Upper lobe of left lung (tissue), 4 donors: ENCODE measurements at regions not wholly inside any gene's neighbourhood (a gene's known extent, or its start where the extent isn't known, plus 50 kb on each side); places are given as distances from the start of the nearest gene placed in this dataset.

ENCODE experiments used
- POLR2A ChIP-seq, 4 donors: fragments of 450-650 bp; IDR thresholded peaks; one replicate each; pipeline ENCODE4 v1.5.1; 2016 to 2017; ENCODE audit warnings: antibody characterized with exemption in 4 of 4, mild to moderate bottlenecking in 2 of 4
- TF ChIP-seq, protein P1 (sequence below), 6 experiments: fragments of 450-650 bp in 4 of 6; fragments of 200-600 bp in 2 of 6; sonication (generic) in 2 of 6; IDR thresholded peaks; one replicate each; pipeline ENCODE4 v1.5.1; 2016 to 2019; ENCODE audit warnings: antibody characterized with exemption in 6 of 6

DNA sequence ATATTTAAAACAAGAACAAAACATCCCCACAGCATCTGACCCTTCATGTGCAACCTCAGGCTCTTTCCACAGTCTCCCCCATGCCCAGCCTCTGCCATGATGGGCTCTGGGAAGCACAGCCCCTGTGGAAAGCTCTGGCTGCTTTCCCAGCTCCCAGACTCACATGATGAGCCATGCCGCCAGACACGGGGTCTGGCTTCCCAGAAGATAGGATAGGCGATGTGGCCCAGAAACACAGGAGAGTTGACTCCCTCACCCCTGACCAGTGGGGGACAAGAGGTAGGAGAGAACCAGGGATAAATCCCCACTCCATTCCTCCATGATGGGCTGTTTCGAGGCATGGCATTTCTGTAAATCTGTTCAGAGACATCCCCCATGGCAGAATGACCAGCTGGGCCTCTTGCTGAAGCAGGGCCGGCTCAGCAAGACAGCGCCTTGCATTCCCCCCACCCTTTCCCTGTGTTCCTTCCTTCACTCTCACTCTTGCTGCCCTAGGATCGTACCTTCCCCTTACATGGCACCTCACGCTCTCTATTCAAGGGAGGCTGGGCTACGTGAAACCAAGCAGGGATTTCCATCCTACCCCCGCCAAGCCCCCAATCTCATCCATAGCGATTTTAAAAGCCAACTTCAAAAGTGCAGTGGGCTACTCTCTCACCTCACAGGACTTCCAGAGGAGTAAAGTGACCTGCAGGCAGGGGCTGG lies 192.4 kb downstream of the ABHD5 start:
- no peak for TF ChIP-seq POLR2A (IDR thresholded peaks at IDR 0.05)
- TF ChIP-seq, protein P1, sequence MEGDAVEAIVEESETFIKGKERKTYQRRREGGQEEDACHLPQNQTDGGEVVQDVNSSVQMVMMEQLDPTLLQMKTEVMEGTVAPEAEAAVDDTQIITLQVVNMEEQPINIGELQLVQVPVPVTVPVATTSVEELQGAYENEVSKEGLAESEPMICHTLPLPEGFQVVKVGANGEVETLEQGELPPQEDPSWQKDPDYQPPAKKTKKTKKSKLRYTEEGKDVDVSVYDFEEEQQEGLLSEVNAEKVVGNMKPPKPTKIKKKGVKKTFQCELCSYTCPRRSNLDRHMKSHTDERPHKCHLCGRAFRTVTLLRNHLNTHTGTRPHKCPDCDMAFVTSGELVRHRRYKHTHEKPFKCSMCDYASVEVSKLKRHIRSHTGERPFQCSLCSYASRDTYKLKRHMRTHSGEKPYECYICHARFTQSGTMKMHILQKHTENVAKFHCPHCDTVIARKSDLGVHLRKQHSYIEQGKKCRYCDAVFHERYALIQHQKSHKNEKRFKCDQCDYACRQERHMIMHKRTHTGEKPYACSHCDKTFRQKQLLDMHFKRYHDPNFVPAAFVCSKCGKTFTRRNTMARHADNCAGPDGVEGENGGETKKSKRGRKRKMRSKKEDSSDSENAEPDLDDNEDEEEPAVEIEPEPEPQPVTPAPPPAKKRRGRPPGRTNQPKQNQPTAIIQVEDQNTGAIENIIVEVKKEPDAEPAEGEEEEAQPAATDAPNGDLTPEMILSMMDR (IDR thresholded peaks at IDR 0.05), result no peak
